Left hindlimb (tissue), 1 donor: ENCODE measurements at regions not wholly inside any gene's neighbourhood (a gene's known extent, or its start where the extent isn't known, plus 50 kb on each side); places are given as distances from the start of the nearest gene placed in this dataset.
"Not testable (repeated sequence)": the region's sequence is repeated elsewhere in the genome, so short reads cannot be mapped to it uniquely, and the experiment has no call there.

Experiments
- DNase-seq: peaks from one replicate; pipeline ENCODE4 v3.0.0-alpha.2; 2018

DNA sequence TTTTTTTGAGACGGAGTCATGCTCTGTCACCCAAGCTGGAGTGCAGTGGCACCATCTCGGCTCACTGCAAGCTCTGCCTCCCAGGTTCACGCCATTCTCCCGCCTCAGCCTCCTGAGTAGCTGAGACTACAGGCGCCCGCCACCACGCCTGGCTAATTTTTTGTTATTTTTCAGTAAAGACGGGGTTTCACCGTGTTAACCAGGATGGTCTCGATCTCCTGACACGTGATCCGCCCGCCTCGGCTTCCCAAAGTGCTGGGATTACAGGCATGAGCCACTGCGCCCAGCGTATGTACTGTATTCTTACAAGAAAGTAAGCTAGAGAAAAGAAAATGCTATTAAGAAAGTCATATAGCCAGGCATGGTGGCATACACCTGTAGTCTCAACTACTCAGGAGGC, 84.8 kb upstream of the CMC1 start:
- not testable (repeated sequence) for DNase-seq

DNA sequence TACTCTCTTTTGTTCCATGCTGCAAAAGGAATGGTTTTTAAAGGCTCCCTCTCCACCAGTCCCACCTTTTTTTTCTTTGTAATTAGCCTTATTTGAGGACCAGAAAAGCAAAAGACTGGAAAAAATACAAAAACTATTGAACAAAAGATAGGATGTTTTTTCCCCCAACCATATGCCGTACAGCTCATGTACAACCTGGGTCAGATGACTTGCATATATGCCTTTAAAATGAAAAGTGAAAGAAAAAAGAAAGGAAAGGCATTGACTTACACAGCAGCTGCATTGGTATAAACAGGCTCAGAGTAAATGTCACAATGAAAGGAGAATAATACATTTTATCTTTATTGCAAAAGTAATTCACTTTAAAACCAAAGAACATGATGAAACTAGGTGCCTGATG, 69.5 kb upstream of the CMC1 start:
- no peak for DNase-seq

DNA sequence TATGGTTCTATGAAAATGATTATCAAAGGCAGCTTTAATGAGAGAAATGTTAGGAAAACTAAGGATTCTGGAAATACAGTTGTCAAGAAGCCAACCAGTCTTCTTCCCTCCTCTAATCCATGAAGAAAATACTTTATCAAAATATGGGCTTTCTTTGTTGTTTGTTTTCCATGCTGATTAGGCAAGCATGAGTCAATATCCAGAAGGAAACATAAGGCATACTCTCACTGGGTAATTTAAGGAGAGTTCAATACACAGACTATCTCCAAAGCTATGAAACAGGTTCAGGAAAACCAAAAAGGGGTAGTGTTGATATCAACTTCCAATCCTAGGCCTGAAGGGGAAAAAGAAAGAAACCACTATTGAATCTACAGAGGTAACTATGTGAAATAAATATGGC, 68.7 kb upstream of the CMC1 start:
- DNase-seq: no peak

DNA sequence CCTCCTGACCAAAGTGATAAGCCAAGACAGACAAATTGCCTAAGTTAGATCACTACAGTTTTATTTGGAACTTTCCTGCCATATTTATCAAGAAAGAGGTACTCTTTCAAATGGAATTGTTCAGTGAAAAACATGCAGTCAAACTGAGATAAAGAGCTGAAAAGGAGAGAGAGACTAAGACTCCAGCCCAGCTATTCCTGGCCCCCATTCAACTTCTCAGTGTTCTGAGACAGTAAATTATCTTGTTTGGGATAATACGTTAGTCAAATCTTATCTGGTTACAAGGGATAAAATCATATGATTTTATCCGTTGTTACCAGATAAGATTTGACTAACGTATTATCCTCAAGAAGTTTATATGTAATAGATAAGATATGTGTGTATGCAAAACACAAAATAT, 67.6 kb upstream of the CMC1 start:
- DNase-seq: no peak

DNA sequence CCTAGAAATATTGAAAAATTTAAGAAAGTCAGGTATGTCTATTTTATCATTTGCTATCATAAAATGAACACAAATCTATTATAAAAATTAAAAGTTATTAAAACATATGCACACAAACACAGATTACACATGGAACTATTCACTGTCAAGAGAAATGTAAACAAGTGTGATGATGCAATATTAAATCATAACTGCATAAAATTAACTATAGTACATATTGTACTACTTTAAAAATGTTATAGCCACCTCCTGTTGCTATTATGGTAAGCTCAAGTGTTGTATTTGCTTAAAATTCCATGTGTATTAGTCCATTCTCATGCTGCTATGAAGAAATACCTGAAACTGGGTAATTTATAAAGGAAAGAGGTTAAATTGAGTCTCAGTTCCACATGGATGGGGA, 54.7 kb upstream of the CMC1 start:
- no peak for DNase-seq

DNA sequence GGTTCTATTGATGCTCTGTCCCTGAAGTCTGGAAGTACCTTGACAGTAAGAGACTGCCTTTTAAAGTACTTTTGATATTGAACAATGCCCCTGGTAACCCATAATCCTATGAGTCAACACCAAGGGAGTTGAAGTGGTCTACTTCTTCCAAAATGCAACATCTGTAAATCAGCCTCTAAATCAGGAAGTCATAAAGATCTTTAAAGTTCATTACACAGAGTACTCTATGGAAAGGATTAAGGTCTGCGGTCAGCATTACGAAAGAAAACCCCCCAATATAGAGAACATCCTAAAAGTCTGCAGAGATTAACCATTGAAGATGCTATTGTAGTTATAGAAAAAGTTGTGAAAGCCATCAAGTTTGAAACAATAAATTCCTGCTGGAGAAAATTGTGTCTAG, 52.7 kb upstream of the CMC1 start:
- no peak for DNase-seq

DNA sequence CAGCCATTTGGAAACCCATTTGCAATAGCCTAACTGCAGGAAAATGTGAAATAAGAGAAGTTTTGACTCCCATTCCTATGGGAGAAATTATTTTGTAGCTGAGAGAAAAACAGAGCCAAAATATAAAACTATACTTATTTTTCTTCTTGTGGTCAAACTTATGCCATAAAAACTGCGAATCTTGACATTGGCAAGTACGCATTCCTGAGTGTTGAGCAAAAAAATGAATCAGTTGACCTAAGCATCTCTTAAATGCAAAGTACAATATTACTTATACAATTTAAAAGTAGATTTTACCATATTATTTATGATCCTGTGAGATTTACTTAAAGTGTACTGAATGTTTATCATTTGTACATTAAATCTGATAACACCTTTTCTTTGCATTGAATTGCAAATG, 50.1 kb upstream of the CMC1 start:
- no peak for DNase-seq
